ENCODE measurements at regions not wholly inside any gene's neighbourhood (a gene's known extent, or its start where the extent isn't known, plus 50 kb on each side); places are given as distances from the start of the nearest gene placed in this dataset.

GRCh38 chr15:79381593-79381992 is 50.5 kb upstream of the MINAR1 start:
- H3K27ac Mint-ChIP-seq = no peak overlapping the region
- TF ChIP-seq CTCF (IDR thresholded peaks at IDR 0.05; ENCODE audit: unreplicated experiment) = no peak
- DNase-seq (ENCODE audit: low spot score, unreplicated experiment) = no peak
- no peaks in the 10 kb centered on the region for H3K27me3 Mint-ChIP-seq
- peaks cover 5% of the 10 kb centered on the region for H3K4me1 Mint-ChIP-seq (ENCODE audit: low read depth)
- peaks cover 1% of the 10 kb centered on the region for H3K36me3 Mint-ChIP-seq (ENCODE audit: insufficient read depth)
- H3K4me3 Mint-ChIP-seq (ENCODE audit: low read depth) = no peak overlapping the region
- no peaks in the 10 kb centered on the region for H3K9me3 Mint-ChIP-seq (ENCODE audit: low read depth)

Measured in progenitor cell of endocrine pancreas (in vitro differentiated cells).